ENCODE measurements at regions not wholly inside any gene's neighbourhood (a gene's known extent, or its start where the extent isn't known, plus 50 kb on each side); places are given as distances from the start of the nearest gene placed in this dataset.
"Not testable (repeated sequence)": the region's sequence is repeated elsewhere in the genome, so short reads cannot be mapped to it uniquely, and the experiment has no call there.

- DNase-seq: no peak
- H3K27me3 ChIP-seq (ENCODE audit: insufficient read depth, low read depth, severe bottlenecking): no peaks in the 10 kb centered on the region
- no peak overlapping the region for H3K4me3 ChIP-seq (ENCODE audit: low read depth, low read length)
- H3K27ac ChIP-seq: no peak overlapping the region
- TF ChIP-seq CTCF (IDR thresholded peaks at IDR 0.05; ENCODE audit: low read depth, low read length): no peak
- no peaks in the 10 kb centered on the region for H3K36me3 ChIP-seq
- H3K9me3 ChIP-seq (ENCODE audit: severe bottlenecking): peaks cover 8% of the 10 kb centered on the region
Observed at GRCh38 chr16:51522902-51523301, 371.8 kb upstream of the SALL1 start.

GRCh38 chr16:51516960-51517359, 365.9 kb upstream of the SALL1 start:
- H3K27ac ChIP-seq; H3K9me3 ChIP-seq (ENCODE audit: severe bottlenecking); H3K4me3 ChIP-seq (ENCODE audit: low read depth, low read length); DNase-seq; H3K27me3 ChIP-seq (ENCODE audit: insufficient read depth, low read depth, severe bottlenecking); H3K36me3 ChIP-seq: not testable (repeated sequence)

GRCh38 chr16:51510416-51510815, 359.3 kb upstream of the SALL1 start:
- Histone ChIP-seq H3K27ac (no peak overlapping the region), H3K9me3 (ENCODE audit: severe bottlenecking) (peaks cover 6% of the 10 kb centered on the region), H3K36me3 (no peaks in the 10 kb centered on the region), H3K27me3 (ENCODE audit: insufficient read depth, low read depth, severe bottlenecking) (no peaks in the 10 kb centered on the region), H3K4me3 (ENCODE audit: low read depth, low read length) (no peak overlapping the region)
- TF ChIP-seq CTCF (IDR thresholded peaks at IDR 0.05; ENCODE audit: low read depth, low read length): no peak
- DNase-seq: no peak

GRCh38 chr16:51509336-51509735, 358.3 kb upstream of the SALL1 start:
- no peak overlapping the region for H3K4me3 ChIP-seq (ENCODE audit: low read depth, low read length)
- H3K9me3 ChIP-seq (ENCODE audit: severe bottlenecking): peaks cover 6% of the 10 kb centered on the region
- no peak overlapping the region for H3K27ac ChIP-seq
- TF ChIP-seq CTCF (IDR thresholded peaks at IDR 0.05; ENCODE audit: low read depth, low read length): no peak
- no peak for DNase-seq
- no peaks in the 10 kb centered on the region for H3K27me3 ChIP-seq (ENCODE audit: insufficient read depth, low read depth, severe bottlenecking)
- no peaks in the 10 kb centered on the region for H3K36me3 ChIP-seq

DNA sequence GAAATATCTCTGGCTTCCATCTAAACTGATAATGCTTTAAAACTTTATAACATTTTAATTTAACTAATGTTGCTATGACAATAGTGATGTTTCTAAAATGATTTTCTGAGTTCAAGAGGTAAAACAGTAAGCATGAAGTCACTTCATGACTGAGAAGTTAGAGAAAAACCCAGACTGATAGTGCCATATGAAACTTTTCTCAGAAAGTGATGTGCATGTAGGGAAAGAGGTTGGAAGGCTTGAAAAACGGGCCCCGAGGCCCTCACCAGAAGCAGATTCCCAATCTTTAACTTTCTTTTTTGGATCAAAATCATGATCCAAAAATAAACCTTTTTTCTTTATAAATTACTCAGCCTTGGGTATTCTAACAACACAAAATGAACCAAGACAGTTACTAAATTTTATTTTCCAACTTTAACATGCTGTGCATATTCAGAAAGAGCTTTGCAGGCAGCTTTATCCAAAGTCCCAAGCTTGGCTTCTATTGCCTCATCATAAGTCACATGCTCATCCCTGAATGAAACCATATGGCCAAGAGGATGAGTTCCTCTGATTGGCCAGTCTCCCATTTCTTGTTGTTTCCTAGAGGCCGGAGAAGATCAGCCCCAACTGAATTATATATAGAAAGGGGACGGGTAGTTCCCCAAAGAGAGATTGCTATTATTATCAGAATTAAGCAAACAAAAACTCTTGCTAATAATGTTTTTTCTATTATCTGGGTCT, 357.6 kb upstream of the SALL1 start:
- no peak for TF ChIP-seq CTCF (IDR thresholded peaks at IDR 0.05; ENCODE audit: low read depth, low read length)

GRCh38 chr16:51507286-51507685, 356.2 kb upstream of the SALL1 start:
- Histone ChIP-seq H3K27me3 (ENCODE audit: insufficient read depth, low read depth, severe bottlenecking) (no peaks in the 10 kb centered on the region), H3K9me3 (ENCODE audit: severe bottlenecking) (peaks cover 6% of the 10 kb centered on the region), H3K36me3 (no peaks in the 10 kb centered on the region), H3K27ac (no peak overlapping the region), H3K4me3 (ENCODE audit: low read depth, low read length) (no peak overlapping the region)
- no peak for TF ChIP-seq CTCF (IDR thresholded peaks at IDR 0.05; ENCODE audit: low read depth, low read length)
- no peak for DNase-seq

More for the DNA sequence above, 357.6 kb upstream of the SALL1 start:
- H3K27ac ChIP-seq: no peak overlapping the region
- H3K9me3 ChIP-seq (ENCODE audit: severe bottlenecking): peaks cover 6% of the 10 kb centered on the region
- DNase-seq: no peak
- no peaks in the 10 kb centered on the region for H3K27me3 ChIP-seq (ENCODE audit: insufficient read depth, low read depth, severe bottlenecking)
- no peak overlapping the region for H3K4me3 ChIP-seq (ENCODE audit: low read depth, low read length)
- no peaks in the 10 kb centered on the region for H3K36me3 ChIP-seq
